Mucosa of rectum (tissue), 2 donors: ENCODE measurements at regions not wholly inside any gene's neighbourhood (a gene's known extent, or its start where the extent isn't known, plus 50 kb on each side); places are given as distances from the start of the nearest gene placed in this dataset.

Source experiments
- H3K27ac ChIP-seq, 2 donors: one replicate each; pipeline ENCODE4 v1.7.0; 2013; ENCODE audit warnings: inconsistent platforms in 2 of 2, low read depth in 2 of 2, low read length in 2 of 2
- H3K27me3 ChIP-seq, 2 donors: one replicate each; pipeline ENCODE4 v1.7.0; 2013; ENCODE audit warnings: low read length in 2 of 2; ENCODE audit not compliant: control insufficient read depth in 2 of 2, insufficient read depth in 2 of 2
- H3K36me3 ChIP-seq, 2 donors: one replicate each; pipeline ENCODE4 v1.7.0; 2013; ENCODE audit warnings: low read length in 2 of 2; ENCODE audit not compliant: control insufficient read depth in 2 of 2, insufficient read depth in 2 of 2
- H3K4me1 ChIP-seq, 2 donors: one replicate each; pipeline ENCODE4 v1.7.0; 2013; ENCODE audit warnings: low read length in 2 of 2, mild to moderate bottlenecking in 1 of 2; ENCODE audit not compliant: control insufficient read depth in 2 of 2, insufficient read depth in 2 of 2
- H3K4me3 ChIP-seq, 2 donors: one replicate each; pipeline ENCODE4 v1.7.0; 2013; ENCODE audit warnings: low read length in 2 of 2
- H3K9ac ChIP-seq, 2 donors: one replicate each; pipeline ENCODE4 v1.7.0; 2013; ENCODE audit warnings: low read length in 2 of 2, low read depth in 1 of 2, mild to moderate bottlenecking in 1 of 2
- H3K9me3 ChIP-seq, 2 donors: one replicate each; pipeline ENCODE4 v1.7.0; 2013; ENCODE audit warnings: low read length in 2 of 2; ENCODE audit not compliant: control insufficient read depth in 2 of 2
- donor health status: healthy.
- donor health status: Normal muscosa, but diverticular disease.

GRCh38 chr20:48150568-48150967, 365.3 kb upstream of the SULF2 start:
- H3K4me3 ChIP-seq, result no peak overlapping the region
- no peaks in the 10 kb centered on the region for H3K9me3 ChIP-seq
- H3K27me3 ChIP-seq, result peaks cover 0 to 5% of the 10 kb centered on the region in 2 donors
- H3K4me1 ChIP-seq, result peaks cover 0 to 2% of the 10 kb centered on the region in 2 donors
- no peak overlapping the region for H3K27ac ChIP-seq
- no peaks in the 10 kb centered on the region for H3K36me3 ChIP-seq
- H3K9ac ChIP-seq, result no peak overlapping the region

- H3K4me3 ChIP-seq, result no peak overlapping the region
- H3K27ac ChIP-seq, result no peak overlapping the region
- no peaks in the 10 kb centered on the region for H3K36me3 ChIP-seq
- no peaks in the 10 kb centered on the region for H3K9me3 ChIP-seq
- peaks cover 0 to 5% of the 10 kb centered on the region in 2 donors for H3K27me3 ChIP-seq
- peaks cover 0 to 2% of the 10 kb centered on the region in 2 donors for H3K4me1 ChIP-seq
- no peak overlapping the region for H3K9ac ChIP-seq
These were observed 364.6 kb upstream of the SULF2 start for GRCh38 chr20:48149902-48150301.

- Histone ChIP-seq H3K27me3 (peaks cover 0 to 5% of the 10 kb centered on the region in 2 donors), H3K4me3 (no peak overlapping the region), H3K4me1 (peaks cover 0 to 2% of the 10 kb centered on the region in 2 donors), H3K27ac (no peak overlapping the region), H3K9me3 (no peaks in the 10 kb centered on the region), H3K9ac (no peak overlapping the region), H3K36me3 (no peaks in the 10 kb centered on the region)
These were observed 363.8 kb upstream of the SULF2 start for GRCh38 chr20:48148916-48149672.

- no peaks in the 10 kb centered on the region for H3K36me3 ChIP-seq
- H3K4me3 ChIP-seq, result no peak overlapping the region
- no peak overlapping the region for H3K9ac ChIP-seq
- no peaks in the 10 kb centered on the region for H3K9me3 ChIP-seq
- H3K27ac ChIP-seq, result no peak overlapping the region
- H3K27me3 ChIP-seq, result peaks cover 0 to 2% of the 10 kb centered on the region in 2 donors
- peaks cover 0 to 2% of the 10 kb centered on the region in 2 donors for H3K4me1 ChIP-seq
These were observed 362.7 kb upstream of the SULF2 start for GRCh38 chr20:48148020-48148419.

- H3K27me3 ChIP-seq, result peaks cover 0 to 2% of the 10 kb centered on the region in 2 donors
- H3K9me3 ChIP-seq, result no peaks in the 10 kb centered on the region
- H3K4me3 ChIP-seq, result no peak overlapping the region
- H3K4me1 ChIP-seq, result peaks cover 0 to 2% of the 10 kb centered on the region in 2 donors
- H3K9ac ChIP-seq, result no peak overlapping the region
- H3K36me3 ChIP-seq, result no peaks in the 10 kb centered on the region
- H3K27ac ChIP-seq, result no peak overlapping the region
These were observed 362.0 kb upstream of the SULF2 start for GRCh38 chr20:48147311-48147710.

- Histone ChIP-seq H3K9me3 (no peaks in the 10 kb centered on the region), H3K36me3 (no peaks in the 10 kb centered on the region), H3K4me1 (no peaks in the 10 kb centered on the region), H3K27ac (no peak overlapping the region), H3K4me3 (no peak overlapping the region), H3K9ac (no peak overlapping the region), H3K27me3 (peaks cover 0 to 2% of the 10 kb centered on the region in 2 donors)
These were observed 361.6 kb upstream of the SULF2 start for GRCh38 chr20:48146877-48147276.

GRCh38 chr20:48146308-48146707, 361.0 kb upstream of the SULF2 start:
- H3K27ac ChIP-seq, result no peak overlapping the region
- H3K4me1 ChIP-seq, result no peaks in the 10 kb centered on the region
- no peaks in the 10 kb centered on the region for H3K36me3 ChIP-seq
- peaks cover 0 to 2% of the 10 kb centered on the region in 2 donors for H3K27me3 ChIP-seq
- H3K4me3 ChIP-seq, result no peak overlapping the region
- no peaks in the 10 kb centered on the region for H3K9me3 ChIP-seq
- no peak overlapping the region for H3K9ac ChIP-seq

GRCh38 chr20:48143435-48144081, 358.3 kb upstream of the SULF2 start:
- peaks cover 0 to 2% of the 10 kb centered on the region in 2 donors for H3K27me3 ChIP-seq
- H3K9ac ChIP-seq, result no peak overlapping the region
- H3K36me3 ChIP-seq, result no peaks in the 10 kb centered on the region
- H3K4me3 ChIP-seq, result no peak overlapping the region
- H3K9me3 ChIP-seq, result no peaks in the 10 kb centered on the region
- no peaks in the 10 kb centered on the region for H3K4me1 ChIP-seq
- no peak overlapping the region for H3K27ac ChIP-seq

- no peak overlapping the region for H3K27ac ChIP-seq
- H3K9me3 ChIP-seq, result no peaks in the 10 kb centered on the region
- H3K27me3 ChIP-seq, result peaks cover 0 to 5% of the 10 kb centered on the region in 2 donors
- no peak overlapping the region for H3K4me3 ChIP-seq
- no peaks in the 10 kb centered on the region for H3K36me3 ChIP-seq
- H3K9ac ChIP-seq, result no peak overlapping the region
- no peaks in the 10 kb centered on the region for H3K4me1 ChIP-seq
These were observed 357.2 kb upstream of the SULF2 start for GRCh38 chr20:48142516-48142773.

- Histone ChIP-seq H3K9ac (no peak overlapping the region), H3K27ac (no peak overlapping the region), H3K4me3 (no peak overlapping the region), H3K36me3 (no peaks in the 10 kb centered on the region), H3K27me3 (peaks cover 0 to 5% of the 10 kb centered on the region in 2 donors), H3K4me1 (no peaks in the 10 kb centered on the region), H3K9me3 (no peaks in the 10 kb centered on the region)
These were observed 356.6 kb upstream of the SULF2 start for GRCh38 chr20:48141660-48142515.
